Peyer's patch (tissue), 4 donors: ENCODE measurements at regions not wholly inside any gene's neighbourhood (a gene's known extent, or its start where the extent isn't known, plus 50 kb on each side); places are given as distances from the start of the nearest gene placed in this dataset.
"Not testable (repeated sequence)": the region's sequence is repeated elsewhere in the genome, so short reads cannot be mapped to it uniquely, and the experiment has no call there.

Experiments
- CTCF ChIP-seq, 6 experiments: fragments of 450-650 bp in 4 of 6; fragments of 200-600 bp in 2 of 6; sonication (generic) in 1 of 6; IDR thresholded peaks; one replicate each; pipeline ENCODE4 v1.5.1; 2017 to 2019; ENCODE audit warnings: antibody characterized with exemption in 6 of 6, mild to moderate bottlenecking in 3 of 6, moderate library complexity in 1 of 6
- POLR2A ChIP-seq, 2 donors: fragments of 450-650 bp; IDR thresholded peaks; one replicate each; pipeline ENCODE4 v1.5.1; 2017; ENCODE audit warnings: antibody characterized with exemption in 2 of 2, mild to moderate bottlenecking in 2 of 2, moderate library complexity in 2 of 2

- TF ChIP-seq CTCF, POLR2A (IDR thresholded peaks at IDR 0.05): not testable (repeated sequence)
Measured at GRCh38 chr1:4078091-4078962, 178.3 kb upstream of the C1orf174 start.
